WERI-Rb-1 (cell line): ENCODE measurements at regions not wholly inside any gene's neighbourhood (a gene's known extent, or its start where the extent isn't known, plus 50 kb on each side); places are given as distances from the start of the nearest gene placed in this dataset.

Source experiments
- DNase-seq: peaks from one replicate; pipeline ENCODE4 v3.0.0-alpha.2; 2020
- H3K27ac ChIP-seq: fragments of 250-450 bp; sonication (Bioruptor Pico); 2 replicates; pipeline ENCODE4 v1.5.1; 2020; ENCODE audit warnings: mild to moderate bottlenecking, moderate library complexity
- H3K27me3 ChIP-seq: fragments of 250-450 bp; sonication (Bioruptor Pico); 2 replicates; pipeline ENCODE4 v1.5.1; 2021; ENCODE audit warnings: mild to moderate bottlenecking, low read depth, moderate library complexity; ENCODE audit not compliant: insufficient read depth, severe bottlenecking
- H3K36me3 ChIP-seq: fragments of 250-450 bp; sonication (Bioruptor Pico); 2 replicates; pipeline ENCODE4 v1.5.1; 2020; ENCODE audit warnings: mild to moderate bottlenecking, moderate library complexity
- H3K4me3 ChIP-seq: 2 replicates; pipeline ENCODE4 v1.5.1; 2011; ENCODE audit warnings: low read depth, mild to moderate bottlenecking, control low read depth, low read length
- H3K9me3 ChIP-seq: fragments of 250-450 bp; sonication (Bioruptor Pico); 2 replicates; pipeline ENCODE4 v1.5.1; 2021; ENCODE audit warnings: mild to moderate bottlenecking, moderate library complexity; ENCODE audit not compliant: severe bottlenecking
- CTCF ChIP-seq: IDR thresholded peaks from 2 replicates; pipeline ENCODE4 v1.5.1; 2011; ENCODE audit warnings: low read depth, mild to moderate bottlenecking, control low read depth, inconsistent platforms, low read length

DNA sequence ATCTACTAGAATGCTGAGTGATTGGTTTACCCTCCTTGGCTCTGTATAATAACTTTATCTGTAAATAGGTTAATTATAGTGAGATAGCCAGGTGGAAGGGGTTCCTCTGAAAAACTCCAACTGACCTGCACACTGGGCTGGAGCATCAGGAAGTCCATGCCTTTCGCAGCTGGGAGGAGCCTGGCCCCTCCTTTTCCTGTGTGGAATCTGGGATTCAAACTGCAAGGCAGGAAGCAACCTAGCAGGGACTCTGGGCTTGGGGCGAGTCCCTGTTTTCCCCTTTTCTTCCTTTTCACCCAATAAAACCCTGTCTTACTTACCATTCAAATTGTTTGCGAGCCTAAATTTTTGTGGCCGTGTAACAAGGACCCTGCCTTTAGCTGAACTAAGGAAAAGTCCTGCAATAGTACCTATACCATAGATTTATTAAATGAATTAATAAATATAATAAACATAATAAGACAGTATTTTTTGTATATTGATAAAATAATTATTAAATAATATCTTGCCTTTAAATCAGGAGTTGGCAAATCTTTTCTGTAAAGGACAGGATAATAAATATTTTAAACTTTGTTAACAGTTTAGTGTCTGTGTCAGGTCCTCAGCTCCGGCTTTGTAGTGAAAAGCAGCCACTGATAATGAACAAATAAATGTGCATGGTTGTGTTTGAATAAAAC, 406.2 kb upstream of the MMS22L start:
- no peak overlapping the region for H3K4me3 ChIP-seq
- no peak overlapping the region for H3K27ac ChIP-seq
- TF ChIP-seq CTCF, result no peak
- no peaks in the 10 kb centered on the region for H3K27me3 ChIP-seq
- H3K36me3 ChIP-seq, result no peaks in the 10 kb centered on the region
- DNase-seq, result no peak
- no peaks in the 10 kb centered on the region for H3K9me3 ChIP-seq

DNA sequence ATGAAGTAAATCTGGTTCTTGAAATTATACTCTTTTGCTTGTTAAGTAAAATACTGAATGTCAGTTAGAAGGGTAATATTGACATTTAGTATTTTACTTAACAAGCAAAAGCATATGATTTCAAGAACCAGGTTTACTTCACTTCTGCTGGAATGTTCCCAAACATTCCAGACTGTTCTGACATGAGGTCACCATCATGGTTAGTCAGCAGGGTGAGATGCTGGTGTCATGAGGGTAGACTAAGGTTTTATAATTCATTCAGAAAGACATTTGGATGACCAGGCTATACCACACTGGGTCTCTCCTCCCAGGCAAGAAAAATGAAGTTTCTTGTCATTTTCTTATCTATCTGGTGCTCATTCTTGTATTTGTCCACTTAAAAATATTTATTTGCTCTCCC, 414.4 kb upstream of the MMS22L start:
- no peak for TF ChIP-seq CTCF
- H3K4me3 ChIP-seq, result no peak overlapping the region
- no peak overlapping the region for H3K27ac ChIP-seq
- H3K9me3 ChIP-seq, result no peaks in the 10 kb centered on the region
- no peaks in the 10 kb centered on the region for H3K36me3 ChIP-seq
- no peak for DNase-seq
- H3K27me3 ChIP-seq, result no peaks in the 10 kb centered on the region

DNA sequence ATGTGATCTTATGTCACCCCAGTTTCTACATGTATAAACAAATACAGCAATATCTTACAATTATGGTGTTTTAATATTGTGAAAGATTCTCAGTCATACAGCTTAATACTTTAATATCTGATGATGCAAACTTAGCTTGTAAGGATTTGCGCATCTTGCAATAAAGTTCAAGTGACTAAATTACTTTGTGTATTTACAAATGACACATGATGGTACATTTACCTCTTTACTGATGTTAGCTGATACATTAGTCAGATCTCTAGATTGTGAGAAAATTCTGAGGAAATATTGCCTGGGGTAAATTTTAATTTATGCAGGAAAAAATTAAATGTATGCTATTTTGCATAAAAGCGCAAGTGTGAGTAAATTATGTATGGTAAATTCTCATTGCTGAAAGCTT, 418.8 kb upstream of the MMS22L start:
- Histone ChIP-seq H3K27me3 (no peaks in the 10 kb centered on the region), H3K27ac (no peak overlapping the region), H3K36me3 (no peaks in the 10 kb centered on the region), H3K9me3 (no peaks in the 10 kb centered on the region), H3K4me3 (no peak overlapping the region)
- DNase-seq, result no peak
- no peak for TF ChIP-seq CTCF

- H3K27me3 ChIP-seq, result no peaks in the 10 kb centered on the region
- no peak for TF ChIP-seq CTCF
- H3K4me3 ChIP-seq, result no peak overlapping the region
- DNase-seq, result no peak
- H3K36me3 ChIP-seq, result no peaks in the 10 kb centered on the region
- no peaks in the 10 kb centered on the region for H3K9me3 ChIP-seq
- H3K27ac ChIP-seq, result no peak overlapping the region
Measured at GRCh38 chr6:97702248-97702647, 419.2 kb upstream of the MMS22L start.

- no peak for DNase-seq
Measured at GRCh38 chr6:97703661-97704060, 420.6 kb upstream of the MMS22L start.

More at GRCh38 chr6:97703661-97704060, 420.6 kb upstream of the MMS22L start:
- TF ChIP-seq CTCF, result no peak
- H3K4me3 ChIP-seq, result no peak overlapping the region
- H3K36me3 ChIP-seq, result no peaks in the 10 kb centered on the region
- H3K27me3 ChIP-seq, result no peaks in the 10 kb centered on the region
- no peaks in the 10 kb centered on the region for H3K9me3 ChIP-seq
- H3K27ac ChIP-seq, result no peak overlapping the region
